Stimulated activated CD4-positive, alpha-beta T cell treated with anti-CD3 and anti-CD28 coated beads, Interleukin-15, amount 100 ng/mL, for 1 hour (primary cell): ENCODE measurements at regions not wholly inside any gene's neighbourhood (a gene's known extent, or its start where the extent isn't known, plus 50 kb on each side); places are given as distances from the start of the nearest gene placed in this dataset.

ENCODE experiments used
- DNase-seq, 2 donors: peaks; one replicate each; pipeline ENCODE4 v3.0.0-alpha.2; 2020; ENCODE audit warnings: low read depth in 1 of 2, low spot score in 1 of 2

DNA sequence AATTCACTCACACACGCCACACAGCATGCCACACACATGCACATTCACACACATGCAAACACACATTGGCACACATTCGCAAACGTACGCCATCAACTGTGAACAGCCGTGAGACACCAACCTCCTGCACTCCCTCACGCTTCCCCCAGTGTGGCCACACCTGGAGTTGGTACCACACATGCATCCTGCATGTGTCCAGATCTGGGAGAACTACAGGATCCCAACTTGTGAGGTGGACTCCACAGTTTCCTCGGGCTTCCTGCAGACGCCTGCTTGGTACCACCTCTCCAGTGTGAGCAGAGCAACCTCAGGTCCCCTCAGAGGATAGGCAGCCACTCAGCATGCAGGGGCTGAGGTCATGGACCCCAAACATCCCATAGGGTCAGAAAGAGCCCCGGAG is 239.0 kb downstream of the EIPR1 start:
- no peak for DNase-seq

DNA sequence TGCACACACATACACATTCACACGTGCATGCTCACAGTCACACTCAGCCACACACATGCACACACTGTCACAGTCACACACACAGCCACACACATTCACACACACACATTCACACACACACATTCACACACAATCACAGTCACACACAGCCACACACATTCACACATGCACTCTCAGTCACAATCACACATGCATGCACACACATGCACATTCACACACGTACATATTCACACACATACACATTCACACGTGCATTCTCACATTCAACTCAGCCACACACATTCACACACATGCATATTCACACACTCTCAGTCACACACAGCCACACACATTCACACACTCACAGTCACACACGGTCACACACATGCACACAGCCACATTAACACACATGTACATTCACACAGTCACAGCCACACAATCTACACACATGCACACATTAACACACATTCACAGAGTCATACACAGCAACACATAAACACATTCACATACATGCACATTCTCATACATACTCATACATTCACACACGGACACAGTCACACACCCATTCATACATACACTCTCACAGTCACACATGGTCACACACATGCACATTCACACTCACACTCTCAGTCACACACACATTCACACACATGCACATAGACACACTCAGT is 239.8 kb downstream of the EIPR1 start:
- no peak for DNase-seq

DNA sequence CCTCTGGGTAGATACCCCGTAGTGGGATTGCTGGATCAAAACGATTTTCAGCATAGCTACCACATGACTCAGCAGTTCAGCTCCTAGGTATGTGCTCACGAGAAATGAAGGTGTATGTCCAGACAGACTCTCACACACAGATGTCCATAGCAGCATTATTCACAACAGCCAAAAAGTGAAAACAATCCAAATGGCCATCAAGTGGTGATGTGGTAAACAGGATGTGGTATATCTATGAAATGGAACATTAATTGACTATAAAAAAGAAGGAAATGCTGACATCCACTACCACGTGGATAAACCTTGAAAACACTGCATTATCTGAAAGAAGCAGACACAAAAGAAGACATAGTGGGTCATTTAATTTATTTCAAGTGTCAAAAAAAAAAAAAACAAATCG is 241.9 kb downstream of the EIPR1 start:
- no peak for DNase-seq

- DNase-seq: no peak
Observed at GRCh38 chr2:3134026-3134571, 243.5 kb downstream of the EIPR1 start.

DNA sequence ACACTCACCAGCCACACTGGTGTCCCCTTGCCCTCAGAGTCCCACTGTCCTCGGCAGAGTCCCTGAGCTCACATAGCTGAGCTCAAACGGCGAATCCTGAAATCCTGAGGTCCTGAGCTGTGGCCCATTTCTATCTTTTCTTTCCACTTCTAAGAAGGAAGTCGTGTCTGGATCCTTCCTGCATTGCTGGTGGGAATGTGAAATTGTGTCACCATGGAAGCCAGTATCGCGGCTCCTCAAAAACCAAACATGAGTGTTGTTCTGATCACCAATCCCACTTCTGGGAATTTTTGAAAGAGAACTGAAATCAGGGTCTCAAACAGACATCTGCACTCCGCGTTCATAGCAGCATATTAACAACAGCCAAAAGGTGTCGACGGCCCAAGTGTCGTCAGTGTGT is 244.7 kb downstream of the EIPR1 start:
- DNase-seq: no peak

DNA sequence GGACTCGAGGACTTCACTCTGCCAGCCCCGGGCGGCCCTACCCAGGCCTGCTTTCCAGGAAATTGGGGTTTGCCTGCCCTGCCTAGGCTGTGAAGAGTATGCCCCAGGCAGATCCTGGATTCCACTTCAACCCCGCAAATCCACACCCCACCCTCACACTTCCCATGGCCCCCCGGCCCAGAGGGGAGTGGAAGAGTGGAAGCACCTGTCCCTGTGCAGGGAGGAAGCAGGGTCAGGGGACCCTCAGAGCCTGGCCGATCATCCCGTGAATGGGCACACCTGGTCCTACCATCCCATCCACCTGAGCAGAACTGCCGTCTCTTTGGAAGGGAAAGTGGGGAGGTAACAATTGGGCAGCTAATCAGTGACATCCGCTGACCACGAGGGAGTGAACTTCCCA is 245.2 kb downstream of the EIPR1 start:
- no peak for DNase-seq

- DNase-seq: no peak
Observed at GRCh38 chr2:3131636-3132326, 245.8 kb downstream of the EIPR1 start.

GRCh38 chr2:3130889-3131635 is 246.6 kb downstream of the EIPR1 start:
- no peak for DNase-seq

DNA sequence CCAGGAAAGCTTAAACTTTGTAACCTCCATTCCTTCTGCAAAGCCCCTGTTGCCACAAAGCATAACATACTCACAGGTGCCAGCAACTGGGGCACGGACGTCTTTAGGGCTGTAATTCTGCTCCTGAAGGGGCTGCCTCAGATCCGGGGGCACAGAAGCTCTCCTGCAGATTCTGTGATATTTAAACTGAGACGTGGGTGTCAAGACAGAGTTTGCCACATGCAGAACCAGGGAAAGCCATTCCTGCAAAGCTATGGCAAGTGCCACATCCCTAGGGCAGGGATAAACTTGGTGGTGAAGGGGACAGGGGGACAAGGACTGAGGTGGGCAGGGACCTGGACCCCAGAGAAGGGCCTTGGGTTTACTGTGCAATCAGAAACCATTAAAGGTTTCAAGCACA is 247.2 kb downstream of the EIPR1 start:
- DNase-seq: no peak

- no peak for DNase-seq
Observed at GRCh38 chr2:3129867-3130266, 247.8 kb downstream of the EIPR1 start.

- DNase-seq: no peak
Observed at GRCh38 chr2:3128786-3129185, 248.8 kb downstream of the EIPR1 start.

GRCh38 chr2:3127710-3128109 is 249.9 kb downstream of the EIPR1 start:
- no peak for DNase-seq

DNA sequence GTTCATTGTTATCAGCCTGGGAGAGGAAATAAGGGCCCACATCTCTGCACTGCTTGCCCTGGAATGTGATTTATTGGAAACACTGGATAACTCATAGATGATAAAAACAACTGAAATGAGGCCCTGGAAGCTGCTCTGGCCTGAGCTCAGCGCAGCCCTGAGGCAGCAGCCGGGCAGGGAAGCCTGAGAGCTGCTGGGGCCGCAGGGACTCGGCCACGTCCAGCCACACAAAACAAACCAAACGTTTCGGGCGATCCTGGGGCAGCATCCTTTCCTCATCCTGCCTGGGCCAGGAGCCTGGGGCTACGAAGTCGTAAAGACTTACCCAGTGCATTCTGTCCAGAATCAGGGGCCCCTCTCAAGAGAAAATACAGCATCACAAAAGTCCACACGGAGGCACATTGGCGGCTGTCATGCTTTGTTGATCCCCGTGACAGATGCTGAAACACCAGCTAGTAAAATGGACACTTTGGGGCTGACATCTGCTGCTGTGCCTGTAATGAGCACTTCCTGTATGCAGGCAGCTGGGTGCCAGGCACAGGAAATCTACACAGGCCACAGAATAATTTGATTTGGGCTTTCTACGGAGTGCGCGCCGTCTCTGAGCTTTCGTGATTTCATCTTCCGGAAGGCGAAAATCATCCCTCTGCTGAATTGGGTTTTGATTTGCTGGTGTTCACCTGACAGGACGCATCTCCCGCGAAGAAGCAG is 250.6 kb downstream of the EIPR1 start:
- DNase-seq: no peak

- DNase-seq: no peak
Observed at GRCh38 chr2:3126171-3126910, 251.3 kb downstream of the EIPR1 start.

GRCh38 chr2:3125761-3126130 is 251.9 kb downstream of the EIPR1 start:
- DNase-seq: no peak

DNA sequence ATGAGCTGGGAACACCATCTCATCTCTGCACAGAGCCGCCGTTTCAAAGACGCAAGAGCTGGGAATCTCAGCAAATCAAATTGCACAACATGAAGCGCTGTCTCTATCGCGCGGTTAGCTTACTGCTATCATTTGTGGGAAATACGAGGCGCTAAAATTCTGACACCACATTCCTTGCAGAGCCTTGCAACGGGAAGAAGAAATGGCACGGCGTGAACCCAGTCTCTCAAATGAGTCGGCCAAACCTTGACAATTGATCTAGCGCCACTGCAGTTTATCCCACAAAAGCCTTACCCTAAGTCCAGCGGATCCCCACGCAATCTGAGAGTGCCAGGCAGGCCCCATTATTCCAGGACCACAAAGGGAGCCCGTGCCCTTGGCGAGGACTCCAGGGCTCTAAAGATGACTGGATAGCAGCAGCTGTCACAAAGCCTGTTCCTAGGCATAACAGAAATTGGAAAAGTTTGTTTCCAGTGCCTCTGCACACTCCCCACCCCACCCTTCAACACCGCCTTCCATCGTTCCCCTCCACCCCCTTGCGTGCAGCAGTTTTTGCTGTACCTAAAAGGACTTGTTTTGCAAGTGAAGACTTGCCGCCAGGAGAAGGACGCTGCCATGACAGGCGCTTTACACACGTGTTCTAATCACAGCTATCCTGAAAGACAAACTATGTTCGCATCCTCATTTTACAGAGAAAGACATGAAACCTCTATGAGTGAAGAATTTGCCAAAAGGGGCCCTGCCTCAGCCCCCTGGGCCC is 252.4 kb downstream of the EIPR1 start:
- no peak for DNase-seq

- DNase-seq: no peak
Observed at GRCh38 chr2:3122525-3122924, 255.1 kb downstream of the EIPR1 start.

DNA sequence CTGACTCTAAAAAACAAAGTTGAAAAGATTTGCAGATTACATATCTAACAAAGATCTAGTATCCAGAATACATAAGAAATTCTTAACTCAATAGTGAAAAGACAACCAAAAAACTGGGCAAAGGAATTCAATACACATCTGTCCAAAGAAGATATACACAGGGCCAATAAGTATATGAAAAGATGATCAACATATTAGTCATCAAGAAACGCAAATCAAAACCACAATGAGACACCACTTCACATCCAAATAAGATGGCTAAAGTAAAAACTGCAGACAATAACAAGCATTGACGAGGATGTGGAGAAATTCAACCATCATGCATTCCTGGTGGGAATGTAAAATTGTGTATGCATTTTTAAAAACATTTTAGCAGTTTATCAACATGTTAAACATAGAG is 256.0 kb downstream of the EIPR1 start:
- no peak for DNase-seq

- DNase-seq: no peak
Observed at GRCh38 chr2:3117650-3118216, 259.9 kb downstream of the EIPR1 start.

GRCh38 chr2:3116371-3116770 is 261.2 kb downstream of the EIPR1 start:
- DNase-seq: no peak
